H1 (cell line): ENCODE measurements at regions not wholly inside any gene's neighbourhood (a gene's known extent, or its start where the extent isn't known, plus 50 kb on each side); places are given as distances from the start of the nearest gene placed in this dataset.

Source experiments
- CHD7 ChIP-seq: fragments of 300-600 bp; sonication (generic); IDR thresholded peaks from 2 replicates; pipeline ENCODE4 v1.7.1; 2012; ENCODE audit warnings: low read length, moderate library complexity, mild to moderate bottlenecking, inconsistent platforms; ENCODE audit not compliant: insufficient replicate concordance
- MAX ChIP-seq: IDR thresholded peaks from 2 replicates; pipeline ENCODE4 v1.6.1; 2012; ENCODE audit warnings: inconsistent platforms

- TF ChIP-seq CHD7 (no peak), MAX (no peak)
- TF ChIP-seq, all 59 proteins: peak for 0
These were observed 184.5 kb downstream of the INO80D start (continued) for GRCh38 chr2:205901491-205901890.
